Skeletal muscle tissue (tissue), 3 donors: ENCODE measurements at regions not wholly inside any gene's neighbourhood (a gene's known extent, or its start where the extent isn't known, plus 50 kb on each side); places are given as distances from the start of the nearest gene placed in this dataset.

Experiments used
- H3K27ac ChIP-seq: one replicate; pipeline ENCODE4 v1.7.0; 2013; ENCODE audit warnings: mild to moderate bottlenecking, low read depth, low read length, inconsistent platforms
- H3K27me3 ChIP-seq, 3 donors: one replicate each; pipeline ENCODE4 v1.7.0; 2013; ENCODE audit warnings: low read length in 3 of 3; ENCODE audit not compliant: control insufficient read depth in 3 of 3, insufficient read depth in 3 of 3
- H3K36me3 ChIP-seq, 3 donors: one replicate each; pipeline ENCODE4 v1.7.0; 2013; ENCODE audit warnings: low read length in 3 of 3; ENCODE audit not compliant: control insufficient read depth in 3 of 3, insufficient read depth in 3 of 3
- H3K4me1 ChIP-seq, 3 donors: one replicate each; pipeline ENCODE4 v1.7.0; 2013; ENCODE audit warnings: low read length in 3 of 3, mild to moderate bottlenecking in 3 of 3; ENCODE audit not compliant: control insufficient read depth in 3 of 3, insufficient read depth in 3 of 3
- H3K4me3 ChIP-seq, 3 donors: one replicate each; pipeline ENCODE4 v1.7.0; 2013; ENCODE audit warnings: low read length in 3 of 3
- H3K9ac ChIP-seq, 3 donors: one replicate each; pipeline ENCODE4 v1.7.0; 2013; ENCODE audit warnings: low read length in 3 of 3, mild to moderate bottlenecking in 3 of 3, moderate library complexity in 2 of 3, low read depth in 1 of 3
- H3K9me3 ChIP-seq, 3 donors: one replicate each; pipeline ENCODE4 v1.7.0; 2013; ENCODE audit warnings: low read length in 3 of 3; ENCODE audit not compliant: control insufficient read depth in 3 of 3
- donor health status: Osteomylitis.

GRCh38 chr3:151935446-151935845 lies 62.0 kb downstream of the SUCNR1 start:
- H3K4me3 ChIP-seq, result no peak overlapping the region
- H3K27me3 ChIP-seq, result no peaks in the 10 kb centered on the region
- no peaks in the 10 kb centered on the region for H3K9me3 ChIP-seq
- H3K27ac ChIP-seq, result no peak overlapping the region
- H3K36me3 ChIP-seq, result no peaks in the 10 kb centered on the region
- no peaks in the 10 kb centered on the region for H3K4me1 ChIP-seq
- no peak overlapping the region for H3K9ac ChIP-seq

GRCh38 chr3:151940481-151940880 lies 67.0 kb downstream of the SUCNR1 start:
- H3K4me1 ChIP-seq, result no peaks in the 10 kb centered on the region
- no peaks in the 10 kb centered on the region for H3K27me3 ChIP-seq
- no peaks in the 10 kb centered on the region for H3K36me3 ChIP-seq
- no peak overlapping the region for H3K27ac ChIP-seq
- H3K4me3 ChIP-seq, result no peak overlapping the region
- no peaks in the 10 kb centered on the region for H3K9me3 ChIP-seq
- H3K9ac ChIP-seq, result no peak overlapping the region

GRCh38 chr3:151943539-151943938 lies 70.1 kb downstream of the SUCNR1 start:
- Histone ChIP-seq H3K27me3 (no peaks in the 10 kb centered on the region), H3K36me3 (no peaks in the 10 kb centered on the region), H3K4me1 (no peaks in the 10 kb centered on the region), H3K4me3 (no peak overlapping the region), H3K9ac (no peak overlapping the region), H3K9me3 (no peaks in the 10 kb centered on the region), H3K27ac (no peak overlapping the region)

GRCh38 chr3:151944356-151944755 lies 70.9 kb downstream of the SUCNR1 start:
- no peaks in the 10 kb centered on the region for H3K9me3 ChIP-seq
- no peaks in the 10 kb centered on the region for H3K36me3 ChIP-seq
- H3K27me3 ChIP-seq, result no peaks in the 10 kb centered on the region
- H3K4me3 ChIP-seq, result no peak overlapping the region
- no peak overlapping the region for H3K27ac ChIP-seq
- H3K4me1 ChIP-seq, result no peaks in the 10 kb centered on the region
- no peak overlapping the region for H3K9ac ChIP-seq

- Histone ChIP-seq H3K9me3 (no peaks in the 10 kb centered on the region), H3K4me1 (no peaks in the 10 kb centered on the region), H3K4me3 (no peak overlapping the region), H3K36me3 (no peaks in the 10 kb centered on the region), H3K27me3 (no peaks in the 10 kb centered on the region), H3K27ac (no peak overlapping the region), H3K9ac (no peak overlapping the region)
Measured at GRCh38 chr3:151946606-151947005, 73.2 kb downstream of the SUCNR1 start.

- Histone ChIP-seq H3K9ac (no peak overlapping the region), H3K9me3 (no peaks in the 10 kb centered on the region), H3K27me3 (no peaks in the 10 kb centered on the region), H3K4me1 (no peaks in the 10 kb centered on the region), H3K4me3 (no peak overlapping the region), H3K36me3 (no peaks in the 10 kb centered on the region), H3K27ac (no peak overlapping the region)
Measured at GRCh38 chr3:151949706-151950105, 76.3 kb downstream of the SUCNR1 start.

DNA sequence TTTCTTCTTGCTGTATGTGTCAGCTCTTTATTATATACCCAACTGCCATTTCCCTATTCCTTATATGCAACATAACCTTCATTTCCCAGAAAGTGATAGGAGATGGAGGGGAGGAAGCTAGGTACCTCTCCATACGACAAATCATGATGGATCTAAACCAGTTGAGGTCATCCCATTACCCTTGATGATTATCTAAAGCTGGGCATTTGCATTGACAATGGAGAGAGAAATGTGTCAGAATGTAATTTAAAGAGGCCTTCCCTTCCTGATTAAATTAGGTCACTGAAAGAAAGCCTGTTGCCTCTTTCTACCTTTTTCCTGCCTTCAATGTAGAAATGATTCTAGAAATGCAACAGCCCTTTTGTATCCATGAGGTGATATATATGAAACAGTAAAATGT lies 81.9 kb downstream of the SUCNR1 start:
- Histone ChIP-seq H3K27ac (no peak overlapping the region), H3K36me3 (no peaks in the 10 kb centered on the region), H3K4me1 (no peaks in the 10 kb centered on the region), H3K9ac (no peak overlapping the region), H3K27me3 (no peaks in the 10 kb centered on the region), H3K4me3 (no peak overlapping the region), H3K9me3 (no peaks in the 10 kb centered on the region)

DNA sequence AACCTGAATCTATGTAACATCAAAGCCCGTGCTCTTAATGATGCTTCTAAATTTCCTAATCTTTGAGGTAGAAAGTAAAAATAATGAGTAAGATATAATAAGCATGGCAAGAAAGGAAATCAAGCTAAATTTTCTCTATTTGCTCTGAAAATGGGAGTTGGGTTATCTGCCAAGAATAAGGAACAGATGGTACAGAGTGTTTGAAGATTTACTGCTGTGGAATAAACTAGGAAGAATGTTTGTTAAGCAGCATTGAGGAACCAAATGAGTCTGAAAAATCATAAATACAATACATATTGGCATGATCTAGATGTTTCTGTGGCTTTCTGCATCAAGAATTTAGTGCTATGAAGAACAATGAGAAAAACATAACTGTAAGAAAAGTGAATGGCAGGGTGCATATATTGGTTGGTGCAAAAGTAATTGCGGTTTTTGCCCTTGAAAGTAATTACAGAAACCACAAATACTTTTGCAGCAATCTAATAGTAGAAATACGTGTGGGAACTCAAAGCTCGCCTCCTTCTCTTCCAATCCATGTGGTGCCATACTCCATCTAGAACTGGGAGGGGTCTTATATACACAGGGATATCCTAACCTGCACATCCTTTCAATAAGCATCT lies 87.6 kb downstream of the SUCNR1 start:
- H3K9me3 ChIP-seq, result no peaks in the 10 kb centered on the region
- H3K27me3 ChIP-seq, result no peaks in the 10 kb centered on the region

DNA sequence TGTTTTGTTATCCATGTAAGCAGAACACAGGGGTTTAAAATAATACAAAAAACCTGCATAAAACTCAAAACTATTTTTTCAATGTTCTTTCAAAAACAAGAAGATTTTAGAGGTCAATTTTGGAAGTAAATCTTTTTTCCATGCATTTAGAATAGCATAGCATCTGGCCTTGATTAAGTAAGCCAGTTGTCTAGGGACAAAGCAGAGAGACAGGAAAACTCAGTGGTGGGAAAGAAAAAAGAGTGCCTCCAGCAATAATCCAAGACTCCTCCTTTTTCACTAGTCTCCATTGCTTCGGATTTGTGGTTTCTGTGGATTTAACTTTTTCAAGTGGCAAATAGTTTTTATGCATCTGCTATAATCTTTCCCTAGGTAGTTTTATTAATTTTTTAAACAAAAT lies 88.9 kb downstream of the SUCNR1 start:
- Histone ChIP-seq H3K27me3 (no peaks in the 10 kb centered on the region), H3K9me3 (no peaks in the 10 kb centered on the region), H3K27ac (no peak overlapping the region), H3K36me3 (no peaks in the 10 kb centered on the region), H3K9ac (no peak overlapping the region), H3K4me1 (no peaks in the 10 kb centered on the region), H3K4me3 (no peak overlapping the region)

More for the DNA sequence above, 87.6 kb downstream of the SUCNR1 start:
- H3K4me3 ChIP-seq, result no peak overlapping the region
- H3K4me1 ChIP-seq, result no peaks in the 10 kb centered on the region
- no peaks in the 10 kb centered on the region for H3K36me3 ChIP-seq
- no peak overlapping the region for H3K27ac ChIP-seq
- no peak overlapping the region for H3K9ac ChIP-seq

DNA sequence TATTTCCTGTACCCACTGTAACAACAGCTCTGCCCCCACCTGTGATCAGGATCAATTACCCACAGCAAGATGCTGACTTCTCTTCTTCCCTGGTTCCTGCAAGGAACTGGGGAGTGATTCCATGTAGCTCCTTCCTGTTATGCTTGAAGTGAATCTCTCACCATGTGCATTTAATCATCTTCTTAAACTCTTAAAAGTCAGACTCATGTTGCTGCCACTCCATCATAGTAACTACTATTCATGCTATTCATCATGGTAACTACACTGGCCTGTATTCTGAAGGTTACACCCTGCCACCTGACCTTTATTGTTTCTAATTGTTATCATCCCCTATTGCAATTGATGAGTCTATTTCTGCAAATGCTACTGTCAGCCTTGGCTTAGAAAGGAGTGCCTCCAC lies 89.5 kb downstream of the SUCNR1 start:
- H3K4me3 ChIP-seq, result no peak overlapping the region
- H3K36me3 ChIP-seq, result no peaks in the 10 kb centered on the region
- H3K9ac ChIP-seq, result no peak overlapping the region
- no peak overlapping the region for H3K27ac ChIP-seq
- no peaks in the 10 kb centered on the region for H3K27me3 ChIP-seq
- H3K9me3 ChIP-seq, result no peaks in the 10 kb centered on the region
- no peaks in the 10 kb centered on the region for H3K4me1 ChIP-seq

DNA sequence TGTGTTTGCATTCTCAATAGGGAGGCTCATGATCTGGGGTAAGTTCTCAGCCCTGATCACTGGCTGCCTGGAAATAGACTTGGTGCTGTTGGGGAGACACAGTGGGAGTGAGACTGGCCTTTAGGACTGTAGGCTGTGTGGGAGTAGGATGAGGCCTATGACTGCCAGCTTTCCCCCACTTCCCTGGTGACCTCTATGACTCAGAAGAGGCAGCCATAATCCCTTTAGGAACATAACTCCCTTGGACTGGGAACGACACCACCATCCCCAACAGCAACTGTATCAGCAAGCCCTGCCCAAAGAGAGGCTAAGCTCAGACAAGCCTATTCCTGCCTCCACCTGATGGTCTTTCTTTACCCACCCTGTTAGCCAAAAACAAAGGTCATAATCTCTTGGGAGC lies 91.3 kb downstream of the SUCNR1 start:
- no peak overlapping the region for H3K27ac ChIP-seq
- H3K4me1 ChIP-seq, result no peaks in the 10 kb centered on the region
- H3K27me3 ChIP-seq, result no peaks in the 10 kb centered on the region
- no peak overlapping the region for H3K4me3 ChIP-seq
- no peaks in the 10 kb centered on the region for H3K9me3 ChIP-seq
- no peaks in the 10 kb centered on the region for H3K36me3 ChIP-seq
- no peak overlapping the region for H3K9ac ChIP-seq
